HL-60 (cell line): ENCODE measurements at regions not wholly inside any gene's neighbourhood (a gene's known extent, or its start where the extent isn't known, plus 50 kb on each side); places are given as distances from the start of the nearest gene placed in this dataset.

Experiments
- POLR2AphosphoS5 ChIP-seq: IDR thresholded peaks from 2 replicates; pipeline ENCODE4 v1.6.1; 2012; ENCODE audit warnings: low read depth
- TF ChIP-seq, protein P1 (sequence below): IDR thresholded peaks from one replicate; pipeline ENCODE4 v1.5.1; 2011; ENCODE audit warnings: low read length, control low read depth, inconsistent platforms; ENCODE audit not compliant: insufficient read depth

GRCh38 chr13:40460116-40460515 is 206.3 kb downstream of the FOXO1 start:
- TF ChIP-seq, protein P1, sequence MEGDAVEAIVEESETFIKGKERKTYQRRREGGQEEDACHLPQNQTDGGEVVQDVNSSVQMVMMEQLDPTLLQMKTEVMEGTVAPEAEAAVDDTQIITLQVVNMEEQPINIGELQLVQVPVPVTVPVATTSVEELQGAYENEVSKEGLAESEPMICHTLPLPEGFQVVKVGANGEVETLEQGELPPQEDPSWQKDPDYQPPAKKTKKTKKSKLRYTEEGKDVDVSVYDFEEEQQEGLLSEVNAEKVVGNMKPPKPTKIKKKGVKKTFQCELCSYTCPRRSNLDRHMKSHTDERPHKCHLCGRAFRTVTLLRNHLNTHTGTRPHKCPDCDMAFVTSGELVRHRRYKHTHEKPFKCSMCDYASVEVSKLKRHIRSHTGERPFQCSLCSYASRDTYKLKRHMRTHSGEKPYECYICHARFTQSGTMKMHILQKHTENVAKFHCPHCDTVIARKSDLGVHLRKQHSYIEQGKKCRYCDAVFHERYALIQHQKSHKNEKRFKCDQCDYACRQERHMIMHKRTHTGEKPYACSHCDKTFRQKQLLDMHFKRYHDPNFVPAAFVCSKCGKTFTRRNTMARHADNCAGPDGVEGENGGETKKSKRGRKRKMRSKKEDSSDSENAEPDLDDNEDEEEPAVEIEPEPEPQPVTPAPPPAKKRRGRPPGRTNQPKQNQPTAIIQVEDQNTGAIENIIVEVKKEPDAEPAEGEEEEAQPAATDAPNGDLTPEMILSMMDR, result no peak
- no peak for TF ChIP-seq POLR2AphosphoS5
